OCI-LY7 (cell line): ENCODE measurements at regions not wholly inside any gene's neighbourhood (a gene's known extent, or its start where the extent isn't known, plus 50 kb on each side); places are given as distances from the start of the nearest gene placed in this dataset.

Source experiments
- BruUV-seq: library from RNA; stranded (reverse); fragments of 400-500 nt; replicated peaks from 2 replicates; lab custom pipeline; 2021; lab: Mats Ljungman, UMichigan
- CTCF ChIA-PET: fragments of 300-600 bp; sonication (Branson Sonifier 250); formaldehyde crosslinking; loops from one replicate; lab custom pipeline; 2022; ENCODE audit warnings: antibody characterized with exemption; ENCODE audit not compliant: unreplicated experiment; lab: Charles Lee
- POLR2A ChIA-PET: fragments of 300-600 bp; sonication (Branson Sonifier 250); formaldehyde crosslinking; loops from one replicate; lab custom pipeline; 2022; ENCODE audit warnings: antibody characterized with exemption; lab: Charles Lee
- DNase-seq: peaks from one replicate; pipeline ENCODE4 v3.0.0-alpha.2; 2015; ENCODE audit warnings: low spot score
- H2AFZ ChIP-seq: fragments of 200-600 bp; sonication (generic), shearing (Covaris generic); 2 replicates; pipeline ENCODE4 v1.6.1; 2014; ENCODE audit warnings: mild to moderate bottlenecking, antibody characterized with exemption, low read length, moderate library complexity
- H3K27ac ChIP-seq: fragments of 200-600 bp; sonication (generic); 2 replicates; pipeline ENCODE4 v1.5.1; 2014; ENCODE audit warnings: mixed run types, low read depth, mild to moderate bottlenecking, moderate library complexity, low read length, inconsistent platforms; ENCODE audit not compliant: poor library complexity, severe bottlenecking
- H3K36me3 ChIP-seq: fragments of 200-600 bp; sonication (generic); 2 replicates; pipeline ENCODE4 v1.6.1; 2014; ENCODE audit warnings: mild to moderate bottlenecking, antibody characterized with exemption, low read length, moderate library complexity, mixed read lengths; ENCODE audit not compliant: insufficient read depth
- H3K4me1 ChIP-seq: fragments of 200-600 bp; sonication (generic); 2 replicates; pipeline ENCODE4 v1.5.1; 2014; ENCODE audit warnings: mild to moderate bottlenecking, low read length; ENCODE audit not compliant: insufficient read depth, poor library complexity, severe bottlenecking
- H3K4me2 ChIP-seq: fragments of 200-600 bp; sonication (generic); 2 replicates; pipeline ENCODE4 v1.6.1; 2014; ENCODE audit warnings: mild to moderate bottlenecking, low read length
- H3K4me3 ChIP-seq: fragments of 200-600 bp; sonication (generic); 2 replicates; pipeline ENCODE4 v1.5.1; 2014; ENCODE audit warnings: mild to moderate bottlenecking, low read depth, low read length; ENCODE audit not compliant: poor library complexity, severe bottlenecking
- H3K79me2 ChIP-seq: fragments of 200-600 bp; sonication (generic); 2 replicates; pipeline ENCODE4 v1.6.1; 2016; ENCODE audit warnings: low read depth, mild to moderate bottlenecking, low read length, moderate library complexity, mixed read lengths; ENCODE audit not compliant: insufficient read depth
- H3K9me2 ChIP-seq: fragments of 200-600 bp; sonication (generic); 2 replicates; pipeline ENCODE4 v1.6.1; 2016; ENCODE audit warnings: mild to moderate bottlenecking, low read length, mixed read lengths; ENCODE audit not compliant: insufficient read depth
- H3K9me3 ChIP-seq: fragments of 200-600 bp; sonication (generic); 2 replicates; pipeline ENCODE4 v1.6.1; 2014; ENCODE audit warnings: mild to moderate bottlenecking, mixed run types, low read length, mixed read lengths
- H4K20me1 ChIP-seq: fragments of 200-600 bp; sonication (generic); 2 replicates; pipeline ENCODE4 v1.6.1; 2014; ENCODE audit warnings: mild to moderate bottlenecking, antibody characterized with exemption, low read length, moderate library complexity, mixed read lengths; ENCODE audit not compliant: insufficient read depth
- CTCF ChIP-seq: fragments of 200-600 bp; sonication (generic); conservative IDR thresholded peaks from 2 replicates; pipeline ENCODE4 v1.5.1; 2014; ENCODE audit warnings: mild to moderate bottlenecking, antibody characterized with exemption, low read length, moderate library complexity, mixed read lengths
- EZH2phosphoT487 ChIP-seq: fragments of 200-600 bp; sonication (generic); IDR thresholded peaks from 2 replicates; pipeline ENCODE4 v1.6.1; 2018; ENCODE audit warnings: low read depth, borderline replicate concordance, mild to moderate bottlenecking, mixed run types, antibody characterized with exemption, low read length, moderate library complexity, mixed read lengths
- intact Hi-C: fragments of 100-400 bp; cut with micrococcal nuclease; formaldehyde crosslinking; loops from one replicate; pipeline ENCODE4 v1.10.0; 2022; ENCODE audit not compliant: unreplicated experiment

- Histone ChIP-seq H3K9me2 (no peaks in the 10 kb centered on the region), H3K79me2 (no peaks in the 10 kb centered on the region), H3K4me3 (no peak overlapping the region), H4K20me1 (no peaks in the 10 kb centered on the region), H3K27ac (no peak overlapping the region), H3K4me2 (no peak overlapping the region), H3K36me3 (no peaks in the 10 kb centered on the region), H2AFZ (no peak overlapping the region), H3K4me1 (no peaks in the 10 kb centered on the region), H3K9me3 (no peaks in the 10 kb centered on the region)
- POLR2A ChIA-PET = no interaction called here
- BruUV-seq = no TSS peak
- intact Hi-C loops = loop anchor here (10.0 kb wide), 1 partner anchor 195 kb away; no protein-coding TSS in a partner anchor
- no peak for DNase-seq
- TF ChIP-seq EZH2phosphoT487 = no peak
- no peak for TF ChIP-seq CTCF
- CTCF ChIA-PET = no interaction called here
These were observed 314.5 kb upstream of the ACO1 start for GRCh38 chr9:32069969-32070368.

- Histone ChIP-seq H3K4me3 (no peak overlapping the region), H3K4me2 (no peak overlapping the region), H3K9me2 (no peaks in the 10 kb centered on the region), H3K4me1 (no peaks in the 10 kb centered on the region), H3K79me2 (no peaks in the 10 kb centered on the region), H3K27ac (no peak overlapping the region), H3K36me3 (no peaks in the 10 kb centered on the region), H4K20me1 (no peaks in the 10 kb centered on the region), H3K9me3 (no peaks in the 10 kb centered on the region), H2AFZ (no peak overlapping the region)
- no TSS peak for BruUV-seq
- TF ChIP-seq EZH2phosphoT487 = no peak
- TF ChIP-seq CTCF = no peak
- ChIA-PET POLR2A (no interaction called here), CTCF (no interaction called here)
- no peak for DNase-seq
- intact Hi-C loops = no loop called here
These were observed 311.9 kb upstream of the ACO1 start for GRCh38 chr9:32072570-32072969.

- intact Hi-C loops = no loop called here
- no peak for DNase-seq
- no peaks in the 10 kb centered on the region for H3K36me3 ChIP-seq
- BruUV-seq = no TSS peak
- ChIA-PET POLR2A (no interaction called here), CTCF (no interaction called here)
- H4K20me1 ChIP-seq = no peaks in the 10 kb centered on the region
- no peak overlapping the region for H3K4me3 ChIP-seq
- H3K4me1 ChIP-seq = no peaks in the 10 kb centered on the region
- H3K79me2 ChIP-seq = no peaks in the 10 kb centered on the region
- no peak overlapping the region for H3K27ac ChIP-seq
- no peak for TF ChIP-seq EZH2phosphoT487
- no peak for TF ChIP-seq CTCF
- H3K9me2 ChIP-seq = no peaks in the 10 kb centered on the region
- no peak overlapping the region for H2AFZ ChIP-seq
- H3K9me3 ChIP-seq = no peaks in the 10 kb centered on the region
- no peak overlapping the region for H3K4me2 ChIP-seq
These were observed 292.4 kb upstream of the ACO1 start for GRCh38 chr9:32092031-32092430.
